GM21390 (cell line): ENCODE measurements at regions not wholly inside any gene's neighbourhood (a gene's known extent, or its start where the extent isn't known, plus 50 kb on each side); places are given as distances from the start of the nearest gene placed in this dataset.
"Not testable (repeated sequence)": the region's sequence is repeated elsewhere in the genome, so short reads cannot be mapped to it uniquely, and the experiment has no call there.

ENCODE experiments used
- ATAC-seq: cut with Tn5 transposase; IDR thresholded peaks from one replicate; pipeline ENCODE4 v1.9.1; 2021; ENCODE audit not compliant: unreplicated experiment

GRCh38 chr3:22634433-22634832 lies 568.7 kb upstream of the UBE2E2 start:
- peak; percentile 59 for ATAC-seq

DNA sequence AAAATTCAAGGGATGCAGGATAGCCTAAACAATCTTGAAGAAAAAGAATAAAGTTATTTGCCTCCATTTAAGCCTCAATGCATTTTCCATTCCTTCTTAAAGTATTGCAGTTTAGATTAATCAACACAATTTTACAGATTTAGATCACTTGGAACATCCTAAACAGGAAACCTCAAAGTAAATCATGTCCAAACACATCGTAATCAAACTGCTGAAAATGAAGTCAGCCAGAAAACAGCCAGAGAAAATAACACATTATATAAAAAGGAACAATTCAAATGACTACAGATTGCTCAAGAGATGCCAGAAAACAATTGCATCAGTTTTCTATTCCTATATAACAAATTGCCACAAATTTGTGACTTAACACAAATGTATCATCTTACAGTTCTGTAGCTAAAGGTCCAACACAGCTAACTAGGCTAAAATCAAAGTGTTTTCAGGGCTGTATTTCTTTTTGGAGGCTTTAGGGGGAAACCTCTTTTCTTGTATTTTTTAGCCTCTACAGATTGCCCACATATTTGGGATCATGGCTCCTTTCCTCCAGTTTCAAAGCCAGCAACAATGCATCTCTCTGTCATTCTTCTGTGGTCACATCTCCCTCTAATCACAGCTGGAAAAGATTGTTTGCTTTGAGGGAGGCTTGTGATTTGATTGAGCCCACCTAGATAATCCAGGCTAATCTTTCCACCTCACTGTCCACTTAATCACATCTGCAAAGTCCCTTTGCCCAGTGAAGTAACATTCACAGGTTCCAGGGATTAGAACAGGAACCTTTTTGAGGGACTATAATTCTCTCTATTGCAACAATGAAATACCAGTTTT lies 543.3 kb upstream of the UBE2E2 start:
- ATAC-seq: no peak

GRCh38 chr3:22660606-22661005 lies 542.5 kb upstream of the UBE2E2 start:
- ATAC-seq: no peak

- ATAC-seq: no peak
These were observed 541.9 kb upstream of the UBE2E2 start for GRCh38 chr3:22661121-22661700.

GRCh38 chr3:22665528-22665927 lies 537.6 kb upstream of the UBE2E2 start:
- no peak for ATAC-seq

DNA sequence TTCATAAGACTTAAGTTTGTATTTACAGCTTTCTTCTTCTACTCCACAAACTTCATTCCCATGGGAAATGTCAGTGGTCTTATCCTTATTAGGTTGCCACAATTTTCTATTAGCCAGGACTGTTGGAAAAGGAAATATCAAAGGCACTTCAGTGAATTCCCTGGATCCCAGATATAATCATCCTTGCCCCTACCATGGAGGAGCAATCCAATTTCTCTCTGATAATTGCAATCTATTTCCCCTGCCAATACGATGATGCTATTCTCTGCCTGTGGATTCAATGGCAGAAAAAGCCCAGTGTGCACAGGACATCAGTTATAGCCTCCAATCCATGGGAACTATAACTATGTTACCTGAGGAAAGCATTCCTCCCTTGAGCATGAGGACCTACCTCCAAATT lies 536.4 kb upstream of the UBE2E2 start:
- ATAC-seq: no peak

- no peak for ATAC-seq
These were observed 531.3 kb upstream of the UBE2E2 start for GRCh38 chr3:22671848-22672247.

GRCh38 chr3:22684739-22685138 lies 518.4 kb upstream of the UBE2E2 start:
- ATAC-seq: no peak

- ATAC-seq: no peak
These were observed 517.5 kb upstream of the UBE2E2 start for GRCh38 chr3:22685597-22685996.

- ATAC-seq: no peak
These were observed 511.7 kb upstream of the UBE2E2 start for GRCh38 chr3:22691407-22691806.

- ATAC-seq: no peak
These were observed 511.1 kb upstream of the UBE2E2 start for GRCh38 chr3:22691856-22692628.

DNA sequence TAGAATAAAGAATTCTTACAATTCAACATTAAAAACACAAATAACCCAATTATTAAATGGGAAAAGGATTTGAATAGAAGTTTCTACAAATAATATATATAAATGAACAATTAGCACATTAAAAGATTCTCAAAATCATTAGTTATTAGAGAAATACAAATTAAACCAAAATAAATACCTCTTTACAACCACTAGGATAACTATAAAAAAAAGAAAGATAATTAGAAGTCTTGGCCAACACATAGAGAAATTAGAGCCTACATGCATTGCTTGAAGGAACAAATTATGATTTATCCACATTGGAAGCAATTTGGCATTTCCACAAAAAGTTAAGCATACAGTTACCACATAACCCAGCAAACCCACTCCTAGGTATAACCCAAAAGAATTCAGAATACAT lies 502.3 kb upstream of the UBE2E2 start:
- no peak for ATAC-seq

DNA sequence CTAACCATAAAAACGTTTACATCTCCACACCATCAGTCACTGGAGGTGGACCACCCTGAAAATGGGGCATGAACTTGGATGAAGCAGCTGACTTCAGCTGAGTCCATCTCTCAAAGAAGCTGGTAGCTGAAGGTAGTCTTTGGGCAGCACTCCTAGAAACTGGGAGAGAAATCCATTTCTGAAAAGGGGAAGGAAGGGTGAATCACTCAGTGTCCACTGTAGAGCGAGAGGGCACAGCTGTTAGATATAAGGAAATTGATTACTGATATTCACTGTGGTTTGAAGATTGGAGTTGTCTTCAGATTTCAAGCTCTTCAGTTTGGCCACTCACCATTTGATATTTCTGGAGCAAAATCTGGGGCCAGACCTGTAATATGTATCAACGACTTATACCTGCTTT lies 499.0 kb upstream of the UBE2E2 start:
- ATAC-seq: no peak

DNA sequence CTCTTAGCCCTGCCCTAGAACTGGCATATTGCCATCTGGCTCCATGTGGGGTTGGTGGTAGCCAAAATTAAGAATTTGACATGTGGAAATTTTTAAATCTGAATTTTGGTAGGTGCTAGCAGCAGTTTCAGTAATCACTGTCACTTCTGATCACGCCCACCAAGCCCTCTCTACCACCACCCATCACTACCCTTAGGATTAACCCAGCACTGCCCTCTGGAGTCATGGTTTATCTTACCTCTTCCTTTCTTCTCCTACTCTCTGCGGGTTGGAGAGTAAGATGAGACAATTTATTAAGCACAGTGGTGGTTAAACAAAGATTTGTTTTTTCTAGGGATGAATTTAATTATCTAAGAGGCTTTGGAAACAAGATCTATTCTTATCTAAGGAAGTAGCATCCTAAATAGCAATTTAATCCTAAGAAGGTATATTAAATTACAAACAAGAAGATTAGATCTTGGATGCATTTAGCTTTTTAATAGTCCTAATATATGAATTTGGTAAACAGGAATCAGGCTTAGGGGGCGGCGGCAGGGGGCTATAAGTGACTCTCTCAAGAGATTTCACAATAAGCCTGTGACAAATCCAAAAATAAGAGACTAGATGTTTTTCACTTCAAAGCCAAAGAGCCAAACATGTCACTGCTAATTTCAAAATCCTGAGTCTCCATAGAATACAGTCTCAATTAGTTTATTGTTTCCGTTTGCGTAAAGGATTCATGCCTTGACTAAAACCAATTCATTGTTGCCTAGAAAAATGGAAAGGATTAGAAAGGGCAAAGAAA lies 498.4 kb upstream of the UBE2E2 start:
- ATAC-seq: no peak

GRCh38 chr3:22706922-22707321 lies 496.2 kb upstream of the UBE2E2 start:
- ATAC-seq: not testable (repeated sequence)

GRCh38 chr3:22713936-22714335 lies 489.2 kb upstream of the UBE2E2 start:
- no peak for ATAC-seq

GRCh38 chr3:22714749-22715148 lies 488.4 kb upstream of the UBE2E2 start:
- ATAC-seq: no peak

DNA sequence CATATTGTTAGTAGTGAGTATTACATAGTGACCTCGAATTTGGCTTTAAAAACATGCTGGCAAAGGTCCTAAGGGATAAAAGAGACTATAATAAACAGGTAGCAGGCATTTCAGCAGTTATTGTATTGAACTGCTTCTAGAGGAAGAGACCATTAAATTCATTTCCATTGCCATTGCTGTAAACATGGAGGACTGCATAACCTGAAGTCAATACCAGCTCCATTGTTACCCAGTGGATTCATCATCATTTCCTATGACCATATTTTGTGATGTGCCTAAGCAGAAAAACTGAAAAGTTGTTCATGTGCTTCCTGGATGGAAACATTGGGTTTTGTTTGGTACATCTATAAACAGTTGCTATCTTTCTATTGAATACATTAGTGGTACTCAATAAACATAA lies 482.5 kb upstream of the UBE2E2 start:
- no peak for ATAC-seq

DNA sequence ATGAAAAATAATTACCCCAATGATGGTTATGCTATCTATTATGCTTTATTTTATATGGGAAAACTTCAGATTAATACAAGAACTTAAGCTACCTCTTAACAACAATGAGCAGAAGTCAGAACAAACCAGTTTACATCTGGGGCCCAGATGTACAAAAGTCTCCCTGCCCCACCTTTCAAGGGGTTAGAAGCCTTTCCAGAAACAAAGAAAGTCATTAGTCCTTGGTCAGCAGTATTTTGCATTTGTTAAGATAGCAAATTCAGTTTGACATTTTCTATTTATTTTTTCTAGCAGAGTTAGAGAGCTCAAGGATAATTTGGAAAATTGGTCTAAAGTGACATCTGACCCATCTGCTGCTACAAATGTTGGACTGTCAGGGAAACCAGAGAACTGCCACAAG lies 478.7 kb upstream of the UBE2E2 start:
- no peak for ATAC-seq

GRCh38 chr3:22728406-22728805 lies 474.7 kb upstream of the UBE2E2 start:
- ATAC-seq: no peak

- ATAC-seq: no peak
These were observed 473.9 kb upstream of the UBE2E2 start for GRCh38 chr3:22729212-22729611.
